Spleen (tissue), 11 donors: ENCODE measurements at regions not wholly inside any gene's neighbourhood (a gene's known extent, or its start where the extent isn't known, plus 50 kb on each side); places are given as distances from the start of the nearest gene placed in this dataset.

Experiments used
- DNase-seq: peaks from one replicate; pipeline ENCODE4 v3.0.0-alpha.2; 2020
- H3K27ac ChIP-seq, 8 donors: fragments of 200-600 bp; sonication (generic) in 7 of 8; 1 replicate in 4 of 8; 2 replicates in 4 of 8; pipeline versions ENCODE4 v1.5.0 to v1.8.0; 2016 to 2021; ENCODE audit warnings: inconsistent platforms in 4 of 8, mild to moderate bottlenecking in 4 of 8, moderate library complexity in 1 of 8
- H3K27me3 ChIP-seq, 7 donors: fragments of 200-600 bp; sonication (generic) in 6 of 7; replicated peaks in 1 of 7; 1 replicate in 4 of 7; 2 replicates in 3 of 7; pipeline versions ENCODE4 v1.5.0 to v1.8.0; 2016 to 2021; ENCODE audit warnings: inconsistent platforms in 3 of 7, mild to moderate bottlenecking in 1 of 7
- H3K36me3 ChIP-seq, 6 donors: fragments of 200-600 bp; sonication (generic) in 5 of 6; 1 replicate in 4 of 6; 2 replicates in 2 of 6; pipeline versions ENCODE4 v1.5.0 to v1.8.0; 2016 to 2021; ENCODE audit warnings: inconsistent platforms in 2 of 6
- H3K4me1 ChIP-seq, 6 donors: fragments of 200-600 bp; sonication (generic) in 5 of 6; 1 replicate in 3 of 6; 2 replicates in 3 of 6; pipeline versions ENCODE4 v1.5.0 to v1.8.0; 2016 to 2021; ENCODE audit warnings: inconsistent platforms in 3 of 6
- H3K4me3 ChIP-seq, 8 donors: fragments of 200-600 bp; sonication (generic) in 7 of 8; 1 replicate in 4 of 8; 2 replicates in 4 of 8; pipeline versions ENCODE4 v1.5.0 to v1.8.0; 2016 to 2021; ENCODE audit warnings: inconsistent platforms in 4 of 8, mild to moderate bottlenecking in 4 of 8, moderate library complexity in 2 of 8
- H3K9me3 ChIP-seq, 8 donors: fragments of 200-600 bp; sonication (generic) in 7 of 8; 1 replicate in 4 of 8; 2 replicates in 4 of 8; pipeline versions ENCODE4 v1.5.0 to v1.8.0; 2016 to 2021; ENCODE audit warnings: inconsistent platforms in 4 of 8
- CTCF ChIP-seq, 11 experiments: fragments of 200-600 bp in 7 of 11; fragments of 450-650 bp in 4 of 11; sonication (generic) in 4 of 11; IDR thresholded peaks in 8 of 11; conservative IDR thresholded peaks in 3 of 11; 1 replicate in 7 of 11; 2 replicates in 4 of 11; pipeline versions ENCODE4 v1.4.0 to v1.8.0; 2016 to 2021; ENCODE audit warnings: antibody characterized with exemption in 11 of 11, inconsistent platforms in 4 of 11, mild to moderate bottlenecking in 1 of 11
- POLR2A ChIP-seq, 3 donors: fragments of 450-650 bp; IDR thresholded peaks; one replicate each; pipeline ENCODE4 v1.5.1; 2017; ENCODE audit warnings: antibody characterized with exemption in 3 of 3, mild to moderate bottlenecking in 1 of 3
- POLR2AphosphoS5 ChIP-seq, 3 donors: sonication (generic); formaldehyde crosslinking; IDR thresholded peaks; one replicate each; pipeline ENCODE4 v1.5.1; 2017; ENCODE audit warnings: antibody characterized with exemption in 3 of 3
- WGBS, 5 donors: extraction: QIAGEN DNeasy Blood & Tissue Kit in 3 of 5; methylation state at CpG; one replicate each; pipeline versions ENCODE4 v1.1.5 to v1.1.7; 2013 to 2018; 5-methylcytosine and 5-hydroxymethylcytosine counted together
- intact Hi-C: fragments of 100-400 bp; cut with DNase I; formaldehyde crosslinking; loops from one replicate; pipeline ENCODE4 v1.15.0; 2023; ENCODE audit warnings: low total_unique reads
- donor health status: healthy with polysubstance abuse.
- donor health status: DM: no; HTN: no; CAD: no; lungs with moderate emphysema.
- donor health status: DM: no; HTN: no; CAD: no.
- donor health status: Bipolar disorder and iron deficiency.
- donor health status: healthy.
- donor health status: DM: no; HTN: no; CAD: no.
- donor health status: DM: yes; HTN: yes; CAD: no.

- no peaks in the 10 kb centered on the region for H3K36me3 ChIP-seq
- peaks cover 0 to 54% (median 34%) of the 10 kb centered on the region in 8 donors for H3K9me3 ChIP-seq
- whole genome bisulfite sequencing, 5 donors: 92 to 95% (median 94%) methylated on average over 4 of the region's 4 CpGs
- H3K4me1 ChIP-seq: no peaks in the 10 kb centered on the region
- H3K27me3 ChIP-seq: no peaks in the 10 kb centered on the region
- no peak overlapping the region for H3K4me3 ChIP-seq
- intact Hi-C loops: no loop called here
- no peak for DNase-seq
- no peak overlapping the region for H3K27ac ChIP-seq
- TF ChIP-seq POLR2AphosphoS5 (IDR thresholded peaks at IDR 0.05) (no peak), POLR2A (IDR thresholded peaks at IDR 0.05) (no peak), CTCF (IDR thresholded peaks at IDR 0.05 in 8 of 11, conservative IDR thresholded peaks at IDR 0.05 in 3 of 11) (no peak)
Observed at GRCh38 chr4:149218672-149219071, 597.0 kb downstream of the IQCM start.

- H3K4me3 ChIP-seq: no peak overlapping the region
- H3K27me3 ChIP-seq: no peaks in the 10 kb centered on the region
- intact Hi-C loops: no loop called here
- TF ChIP-seq CTCF (IDR thresholded peaks at IDR 0.05 in 8 of 11, conservative IDR thresholded peaks at IDR 0.05 in 3 of 11) (no peak), POLR2AphosphoS5 (IDR thresholded peaks at IDR 0.05) (no peak)
- no peaks in the 10 kb centered on the region for H3K4me1 ChIP-seq
- peaks cover 0 to 13% (median 4%) of the 10 kb centered on the region in 8 donors for H3K9me3 ChIP-seq
- no peaks in the 10 kb centered on the region for H3K36me3 ChIP-seq
- no peak overlapping the region for H3K27ac ChIP-seq
- DNase-seq: no peak
Observed at GRCh38 chr4:149214301-149214700, 601.3 kb downstream of the IQCM start.

- Histone ChIP-seq H3K4me1 (no peaks in the 10 kb centered on the region), H3K27me3 (no peaks in the 10 kb centered on the region), H3K27ac (no peak overlapping the region), H3K36me3 (no peaks in the 10 kb centered on the region), H3K9me3 (no peaks in the 10 kb centered on the region), H3K4me3 (no peak overlapping the region)
- no peak for DNase-seq
- TF ChIP-seq POLR2A (IDR thresholded peaks at IDR 0.05): no peak
- TF ChIP-seq POLR2AphosphoS5 (IDR thresholded peaks at IDR 0.05): no peak
- TF ChIP-seq CTCF (IDR thresholded peaks at IDR 0.05 in 8 of 11, conservative IDR thresholded peaks at IDR 0.05 in 3 of 11): no peak
- 53 to 80% (median 75%) methylated on average over 1 of the region's 1 CpG for WGBS, 5 donors
- intact Hi-C loops: no loop called here
Observed at GRCh38 chr4:149211876-149212275, 603.8 kb downstream of the IQCM start.

- DNase-seq: no peak
- WGBS, 5 donors: 44 to 61% (median 57%) methylated on average over 4 of the region's 4 CpGs
- Histone ChIP-seq H3K36me3 (no peaks in the 10 kb centered on the region), H3K4me1 (peaks cover 0 to 4% (median 0%) of the 10 kb centered on the region in 6 donors), H3K9me3 (no peaks in the 10 kb centered on the region), H3K27me3 (no peaks in the 10 kb centered on the region), H3K27ac (no peak overlapping the region), H3K4me3 (no peak overlapping the region)
- intact Hi-C loops: no loop called here
- no peak for TF ChIP-seq CTCF (IDR thresholded peaks at IDR 0.05 in 8 of 11, conservative IDR thresholded peaks at IDR 0.05 in 3 of 11)
- no peak for TF ChIP-seq POLR2A (IDR thresholded peaks at IDR 0.05)
- no peak for TF ChIP-seq POLR2AphosphoS5 (IDR thresholded peaks at IDR 0.05)
Observed at GRCh38 chr4:149203256-149204001, 612.2 kb downstream of the IQCM start.
